DND-41 (cell line): ENCODE measurements at regions not wholly inside any gene's neighbourhood (a gene's known extent, or its start where the extent isn't known, plus 50 kb on each side); places are given as distances from the start of the nearest gene placed in this dataset.

Source experiments
- ATAC-seq: fragments of 200-7000 bp; cut with Tn5 transposase; 3 replicates; pipeline ENCODE4 v1.9.1; 2021; ENCODE audit warnings: low read depth; ENCODE audit not compliant: insufficient read depth
- DNase-seq: peaks from one replicate; pipeline ENCODE4 v3.0.0-alpha.2; 2020
- H2AFZ ChIP-seq: 2 replicates; pipeline ENCODE4 v1.6.0; 2012; ENCODE audit warnings: low read depth, low read length
- H3K27ac ChIP-seq: 2 replicates; pipeline ENCODE4 v1.5.1; 2012; ENCODE audit warnings: low read length, inconsistent platforms
- H3K27me3 ChIP-seq: fragments of 200-600 bp; sonication (generic); 2 replicates; pipeline ENCODE4 v1.6.0; 2012; ENCODE audit warnings: low read length, mild to moderate bottlenecking, inconsistent platforms; ENCODE audit not compliant: insufficient read depth, poor library complexity
- H3K36me3 ChIP-seq: 2 replicates; pipeline ENCODE4 v1.5.1; 2012; ENCODE audit warnings: low read length, inconsistent platforms; ENCODE audit not compliant: insufficient read depth
- H3K4me1 ChIP-seq: 2 replicates; pipeline ENCODE4 v1.5.1; 2012; ENCODE audit warnings: mild to moderate bottlenecking, low read length; ENCODE audit not compliant: insufficient read depth
- H3K4me2 ChIP-seq: 2 replicates; pipeline ENCODE4 v1.6.0; 2012; ENCODE audit warnings: mild to moderate bottlenecking, moderate library complexity, low read length, inconsistent platforms; ENCODE audit not compliant: insufficient read depth
- H3K4me3 ChIP-seq, 2 experiments: fragments of 200-600 bp in 1 of 2; shearing (Covaris generic) in 1 of 2; 2 replicates each; pipeline ENCODE4 v1.5.1; 2012 to 2016; ENCODE audit warnings: inconsistent platforms in 2 of 2, low read length in 2 of 2, mild to moderate bottlenecking in 2 of 2, low read depth in 1 of 2, moderate library complexity in 1 of 2
- H3K79me2 ChIP-seq: 2 replicates; pipeline ENCODE4 v1.6.0; 2012; ENCODE audit warnings: low read length, inconsistent platforms; ENCODE audit not compliant: insufficient read depth
- H3K9ac ChIP-seq: 2 replicates; pipeline ENCODE4 v1.6.0; 2012; ENCODE audit warnings: low read depth, mild to moderate bottlenecking, inconsistent platforms, low read length, moderate library complexity
- H3K9me3 ChIP-seq: 2 replicates; pipeline ENCODE4 v1.5.1; 2012; ENCODE audit warnings: low read length, moderate library complexity, mild to moderate bottlenecking, inconsistent platforms; ENCODE audit not compliant: insufficient read depth, severe bottlenecking
- H4K20me1 ChIP-seq: 2 replicates; pipeline ENCODE4 v1.6.0; 2012; ENCODE audit warnings: low read length; ENCODE audit not compliant: insufficient read depth
- CTCF ChIP-seq: IDR thresholded peaks from 2 replicates; pipeline ENCODE4 v1.5.1; 2012; ENCODE audit warnings: borderline replicate concordance, low read length, moderate library complexity, mild to moderate bottlenecking; ENCODE audit not compliant: poor library complexity, severe bottlenecking; ENCODE audit errors: extremely low read depth
- EZH2 ChIP-seq: IDR thresholded peaks from 3 replicates; pipeline ENCODE4 v1.6.1; 2012; ENCODE audit warnings: borderline replicate concordance, low read depth, mild to moderate bottlenecking, moderate library complexity, low read length, inconsistent platforms; ENCODE audit not compliant: severe bottlenecking

DNA sequence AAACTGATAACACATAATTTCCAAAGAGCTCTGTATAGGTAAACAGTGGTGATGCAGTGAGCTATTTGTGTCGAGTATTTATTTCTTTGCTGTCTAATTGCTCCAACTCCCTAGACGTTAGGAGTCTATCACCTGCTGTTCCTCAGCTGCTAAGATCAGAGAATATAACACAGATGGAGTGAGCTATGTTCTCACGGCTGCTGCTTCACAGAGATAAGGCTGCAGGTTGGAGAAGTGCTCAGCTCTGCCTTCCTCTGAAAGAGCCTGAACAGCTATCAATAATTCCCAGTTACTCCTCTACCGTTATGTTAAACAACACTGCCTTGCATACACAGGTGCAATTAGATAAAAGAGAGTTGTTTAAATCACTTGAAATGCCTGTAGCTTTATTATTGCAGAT, 103.2 kb upstream of the MDGA2 start:
- H3K4me2 ChIP-seq, result no peak overlapping the region
- no peaks in the 10 kb centered on the region for H3K27me3 ChIP-seq
- no peaks in the 10 kb centered on the region for H3K79me2 ChIP-seq
- no peaks in the 10 kb centered on the region for H3K4me1 ChIP-seq
- H3K9ac ChIP-seq, result no peak overlapping the region
- H4K20me1 ChIP-seq, result no peaks in the 10 kb centered on the region
- TF ChIP-seq CTCF, result no peak
- TF ChIP-seq EZH2, result no peak
- no peak for DNase-seq
- H3K27ac ChIP-seq, result no peak overlapping the region
- no peak for ATAC-seq
- no peak overlapping the region for H2AFZ ChIP-seq
- H3K9me3 ChIP-seq, result no peaks in the 10 kb centered on the region
- no peaks in the 10 kb centered on the region for H3K36me3 ChIP-seq
- no peak overlapping the region for H3K4me3 ChIP-seq

DNA sequence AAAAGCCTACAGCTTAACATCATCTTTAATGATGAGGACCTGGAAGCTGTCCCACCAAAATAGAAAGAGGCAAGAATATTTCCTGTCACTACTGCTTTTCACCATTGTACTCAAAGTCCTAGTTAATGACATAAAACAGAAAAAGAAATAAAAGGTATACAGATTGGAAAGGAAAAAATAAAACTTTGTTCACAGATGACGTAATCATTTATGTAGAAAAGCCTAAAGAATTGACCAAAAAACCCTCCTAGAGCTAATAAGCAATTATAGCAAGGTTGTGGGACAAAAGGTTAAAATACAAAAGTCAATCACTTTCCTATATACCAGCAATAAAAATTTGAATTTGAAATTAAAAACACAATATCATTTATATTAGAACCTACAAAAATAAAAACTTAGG, 97.2 kb upstream of the MDGA2 start:
- ATAC-seq (no peak), DNase-seq (no peak)
- H3K9ac ChIP-seq, result no peak overlapping the region
- no peak overlapping the region for H3K4me2 ChIP-seq
- H3K27me3 ChIP-seq, result no peaks in the 10 kb centered on the region
- H4K20me1 ChIP-seq, result no peaks in the 10 kb centered on the region
- H3K4me1 ChIP-seq, result no peaks in the 10 kb centered on the region
- no peak overlapping the region for H3K4me3 ChIP-seq
- no peaks in the 10 kb centered on the region for H3K36me3 ChIP-seq
- H3K9me3 ChIP-seq, result no peaks in the 10 kb centered on the region
- no peaks in the 10 kb centered on the region for H3K79me2 ChIP-seq
- no peak overlapping the region for H3K27ac ChIP-seq
- no peak overlapping the region for H2AFZ ChIP-seq
- TF ChIP-seq EZH2 (no peak), CTCF (no peak)

DNA sequence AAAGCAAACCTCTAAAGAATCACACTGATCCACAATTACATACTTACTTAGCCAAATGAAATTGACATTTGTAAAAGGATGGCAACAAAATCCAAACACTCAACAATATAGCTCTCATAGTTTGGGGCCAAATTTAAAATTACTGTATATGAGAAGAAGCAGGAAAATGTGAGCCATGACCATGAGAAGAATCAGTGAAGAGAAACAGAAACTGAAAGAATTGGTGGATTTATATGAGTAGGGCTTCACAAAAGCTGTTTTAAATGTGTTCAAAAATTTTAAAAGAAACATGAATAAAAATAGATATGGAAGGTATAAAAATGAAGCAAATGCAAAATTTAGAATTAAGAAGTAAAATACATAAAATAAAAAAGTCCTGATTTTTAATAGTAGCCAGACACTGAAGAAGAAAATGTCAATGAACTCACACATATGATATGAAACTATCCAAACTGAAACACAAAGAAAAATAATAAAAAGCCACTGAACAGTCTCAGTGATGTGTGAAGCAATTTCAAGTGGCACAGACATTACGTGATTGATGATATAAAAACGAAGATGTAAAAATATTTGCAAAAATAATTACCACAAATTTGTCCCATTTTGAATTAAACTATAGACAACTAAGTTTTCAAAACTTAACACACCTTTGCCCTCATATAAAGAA, 87.9 kb upstream of the MDGA2 start:
- no peaks in the 10 kb centered on the region for H4K20me1 ChIP-seq
- H3K9me3 ChIP-seq, result no peaks in the 10 kb centered on the region
- no peaks in the 10 kb centered on the region for H3K79me2 ChIP-seq
- H3K27ac ChIP-seq, result no peak overlapping the region
- no peaks in the 10 kb centered on the region for H3K4me1 ChIP-seq
- no peaks in the 10 kb centered on the region for H3K27me3 ChIP-seq
- DNase-seq (no peak), ATAC-seq (no peak)
- TF ChIP-seq EZH2 (no peak), CTCF (no peak)
- no peaks in the 10 kb centered on the region for H3K36me3 ChIP-seq
- H2AFZ ChIP-seq, result no peak overlapping the region
- H3K4me3 ChIP-seq, result no peak overlapping the region
- no peak overlapping the region for H3K9ac ChIP-seq
- H3K4me2 ChIP-seq, result no peak overlapping the region
